ENCODE measurements at regions not wholly inside any gene's neighbourhood (a gene's known extent, or its start where the extent isn't known, plus 50 kb on each side); places are given as distances from the start of the nearest gene placed in this dataset.
A peak's percentile ranks its signal among the peaks of the same experiment; 100 is the strongest.

DNA sequence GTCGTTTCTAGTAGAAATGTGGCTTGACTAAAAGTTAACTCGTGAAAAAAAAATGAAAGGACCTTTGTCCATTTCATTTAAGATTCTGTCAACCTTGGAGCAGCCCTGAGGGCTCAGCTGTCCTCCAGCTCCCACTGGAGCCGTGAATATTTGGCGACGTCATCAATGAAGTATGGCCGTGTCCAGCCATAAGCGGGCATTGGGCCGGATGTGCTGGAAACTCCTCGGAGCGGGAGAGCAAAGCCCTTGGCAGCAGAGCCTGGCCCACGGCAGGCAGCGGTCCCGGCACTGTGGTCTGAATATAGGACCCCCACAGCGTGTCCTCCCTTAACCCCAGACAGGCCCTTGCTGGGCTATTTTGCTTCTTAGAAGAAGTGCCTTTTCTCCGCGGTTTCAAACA is 50.0 kb downstream of the JAKMIP3 start:
- no peak overlapping the region for H3K27ac Mint-ChIP-seq
- ATAC-seq (no peak), DNase-seq (ENCODE audit: low spot score) (no peak)
- H3K36me3 Mint-ChIP-seq = no peaks in the 10 kb centered on the region
- H3K9me3 Mint-ChIP-seq = no peaks in the 10 kb centered on the region
- H3K27me3 Mint-ChIP-seq = peaks cover 5 to 8% of the 10 kb centered on the region in 2 donors
- H3K4me3 Mint-ChIP-seq = no peak overlapping the region
- H3K4me1 Mint-ChIP-seq (ENCODE audit: low read depth in 2 of 2) = no peaks in the 10 kb centered on the region

DNA sequence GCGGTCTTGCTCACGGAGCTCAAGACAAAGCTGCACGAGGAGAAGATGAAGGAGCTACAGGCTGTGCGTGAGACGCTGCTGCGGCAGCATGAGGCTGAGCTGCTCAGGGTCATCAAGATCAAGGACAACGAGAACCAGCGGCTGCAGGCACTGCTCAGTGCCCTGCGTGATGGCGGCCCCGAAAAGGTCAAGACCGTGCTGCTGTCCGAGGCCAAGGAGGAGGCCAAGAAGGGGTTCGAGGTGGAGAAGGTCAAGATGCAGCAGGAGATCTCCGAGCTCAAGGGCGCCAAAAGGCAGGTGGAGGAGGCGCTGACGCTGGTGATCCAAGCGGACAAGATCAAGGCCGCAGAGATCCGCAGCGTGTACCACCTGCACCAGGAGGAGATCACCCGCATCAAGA is 51.4 kb downstream of the JAKMIP3 start:
- H3K27ac Mint-ChIP-seq = no peak overlapping the region
- H3K36me3 Mint-ChIP-seq = no peaks in the 10 kb centered on the region
- ATAC-seq (no peak), DNase-seq (ENCODE audit: low spot score) (peak; percentile 53)
- H3K4me3 Mint-ChIP-seq = no peak overlapping the region
- H3K4me1 Mint-ChIP-seq (ENCODE audit: low read depth in 2 of 2) = no peaks in the 10 kb centered on the region
- H3K9me3 Mint-ChIP-seq = no peaks in the 10 kb centered on the region
- peaks cover 5 to 8% of the 10 kb centered on the region in 2 donors for H3K27me3 Mint-ChIP-seq

DNA sequence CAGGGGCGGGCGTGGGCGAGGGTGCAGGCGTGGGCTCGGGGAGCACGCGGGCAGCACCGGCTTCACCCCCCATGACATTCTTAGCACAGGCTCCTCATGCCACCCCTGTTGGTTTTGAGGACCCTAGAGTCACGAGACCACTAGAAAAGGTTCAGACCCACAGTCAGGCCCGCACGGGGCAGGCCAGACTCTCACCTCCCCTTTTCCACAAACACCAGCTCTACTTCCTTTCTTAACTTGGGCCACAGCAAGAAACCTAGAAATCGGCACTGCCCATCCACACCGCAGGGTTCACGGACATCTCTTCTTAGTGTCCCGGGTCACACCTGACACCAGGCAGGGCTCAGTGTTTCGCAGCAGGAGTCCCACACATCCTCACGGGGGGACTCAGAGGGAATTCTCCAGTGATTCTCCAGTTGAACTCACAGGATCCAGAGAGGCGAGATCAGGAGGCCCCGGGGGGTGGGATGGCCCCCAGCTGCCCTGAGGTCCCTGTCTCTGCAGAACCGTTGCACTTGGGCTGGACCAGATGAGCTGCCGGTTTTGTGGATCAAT is 52.0 kb downstream of the JAKMIP3 start:
- Mint-ChIP-seq H3K9me3 (no peaks in the 10 kb centered on the region), H3K4me1 (ENCODE audit: low read depth in 2 of 2) (no peaks in the 10 kb centered on the region), H3K4me3 (no peak overlapping the region), H3K27ac (no peak overlapping the region), H3K27me3 (peaks cover 4 to 8% of the 10 kb centered on the region in 2 donors), H3K36me3 (no peaks in the 10 kb centered on the region)
- DNase-seq (ENCODE audit: low spot score) (peak; percentile 42), ATAC-seq (no peak)

DNA sequence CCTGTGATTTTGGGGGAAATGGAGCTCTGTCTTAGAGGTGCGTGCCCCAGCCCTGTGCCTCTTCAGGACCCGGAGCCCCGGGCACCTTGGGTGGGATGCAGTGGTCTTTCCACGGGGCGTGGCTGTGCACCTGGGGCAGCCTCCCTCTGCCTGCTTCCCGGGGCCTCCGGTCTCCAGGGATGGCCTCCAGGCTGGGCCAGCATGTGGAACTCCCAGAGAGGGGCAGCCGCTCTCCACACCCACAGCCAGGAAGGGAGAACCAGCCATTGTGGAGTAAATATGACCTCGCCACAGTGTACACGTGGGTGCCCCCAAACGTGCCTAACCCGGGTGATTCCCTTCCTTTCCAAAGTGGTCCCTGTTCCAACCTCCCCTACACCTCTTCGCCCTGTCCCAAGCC is 52.6 kb downstream of the JAKMIP3 start:
- Mint-ChIP-seq H3K27me3 (peaks cover 2 to 8% of the 10 kb centered on the region in 2 donors), H3K27ac (no peak overlapping the region), H3K4me1 (ENCODE audit: low read depth in 2 of 2) (no peaks in the 10 kb centered on the region), H3K4me3 (no peak overlapping the region), H3K9me3 (no peaks in the 10 kb centered on the region), H3K36me3 (no peaks in the 10 kb centered on the region)
- peak in 1 of 2 donors; percentile 44 for ATAC-seq
- peak; percentile 39 for DNase-seq (ENCODE audit: low spot score)

DNA sequence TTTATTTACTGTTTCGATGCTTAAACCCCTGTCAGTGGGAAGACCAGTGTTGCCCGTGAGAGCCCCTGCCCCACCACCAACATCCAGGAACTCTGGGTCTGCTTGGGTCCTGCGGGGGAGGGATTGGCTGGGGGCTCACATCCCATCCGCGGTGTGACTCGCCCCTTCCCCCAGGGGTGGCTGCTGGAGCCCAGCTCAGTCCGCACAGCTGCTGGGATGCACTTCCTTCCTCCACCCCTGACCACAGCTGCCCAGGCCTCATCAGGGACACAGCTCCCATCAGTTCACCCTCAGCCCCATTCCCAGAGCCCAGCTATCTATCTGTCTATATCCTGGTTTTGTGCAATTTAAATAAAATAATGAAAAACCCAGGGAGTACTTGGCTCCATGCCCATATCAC is 54.5 kb downstream of the JAKMIP3 start:
- ATAC-seq (no peak), DNase-seq (ENCODE audit: low spot score) (peak; percentile 52)
- H3K27me3 Mint-ChIP-seq = peaks cover 2 to 8% of the 10 kb centered on the region in 2 donors
- H3K9me3 Mint-ChIP-seq = no peaks in the 10 kb centered on the region
- H3K27ac Mint-ChIP-seq = no peak overlapping the region
- no peaks in the 10 kb centered on the region for H3K36me3 Mint-ChIP-seq
- no peak overlapping the region for H3K4me3 Mint-ChIP-seq
- H3K4me1 Mint-ChIP-seq (ENCODE audit: low read depth in 2 of 2) = no peaks in the 10 kb centered on the region

DNA sequence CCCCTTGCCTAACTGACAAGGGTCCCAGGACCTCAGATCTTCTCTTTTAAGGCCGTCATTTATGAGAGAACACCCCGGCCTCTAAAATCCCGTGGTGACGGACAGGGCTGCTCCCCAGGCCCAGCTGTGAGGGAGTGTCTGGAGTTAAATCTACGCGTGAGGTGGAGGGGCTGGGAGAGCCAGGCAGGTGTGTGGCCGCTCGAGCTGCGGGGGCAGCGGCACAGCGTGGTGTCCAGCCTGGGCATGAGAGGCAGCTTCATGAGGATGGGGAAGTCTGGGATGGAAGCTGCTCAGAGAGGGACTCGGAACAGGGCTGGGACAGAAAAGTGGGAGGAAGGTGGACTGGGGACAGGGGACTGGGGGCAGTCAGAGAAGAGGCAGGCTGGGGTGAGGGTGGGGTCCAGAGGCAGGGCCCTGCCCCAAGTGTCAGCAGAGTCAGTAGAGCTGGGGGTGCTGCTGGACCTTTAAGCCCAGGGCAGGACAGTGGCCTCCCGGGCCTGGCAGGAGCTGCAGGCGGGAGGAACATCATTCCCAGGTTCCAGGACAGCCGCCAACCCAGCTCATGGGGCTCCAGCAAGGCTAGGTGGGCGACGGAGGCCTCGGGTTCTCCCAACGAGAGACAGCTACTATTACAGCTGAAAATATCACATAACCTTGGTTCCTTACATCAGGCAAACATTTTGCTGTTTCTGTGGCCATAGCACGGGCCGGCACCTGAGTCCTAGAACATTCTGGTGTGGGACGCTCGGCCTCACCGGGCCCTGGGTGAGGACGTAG is 55.2 kb downstream of the JAKMIP3 start:
- DNase-seq (ENCODE audit: low spot score) (peak; percentile 46), ATAC-seq (no peak)
- Mint-ChIP-seq H3K4me1 (ENCODE audit: low read depth in 2 of 2) (no peaks in the 10 kb centered on the region), H3K9me3 (no peaks in the 10 kb centered on the region), H3K27ac (no peak overlapping the region), H3K27me3 (peaks cover 2 to 8% of the 10 kb centered on the region in 2 donors), H3K36me3 (no peaks in the 10 kb centered on the region), H3K4me3 (no peak overlapping the region)

DNA sequence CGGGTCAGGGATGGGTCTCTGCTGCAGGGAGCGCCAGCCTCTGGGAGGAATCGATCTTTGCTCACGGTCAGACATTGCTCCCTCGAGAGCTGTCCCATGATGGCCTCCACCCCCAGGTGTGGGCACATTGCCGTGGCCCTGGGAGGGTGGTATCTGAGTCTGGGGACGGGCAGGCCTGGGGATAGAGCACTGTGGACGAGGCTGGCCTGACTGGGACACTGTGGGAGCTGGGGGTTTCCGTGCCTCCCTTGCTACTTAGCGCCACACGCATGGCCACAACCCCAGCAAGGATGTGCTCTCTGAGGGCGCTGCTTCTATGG is 55.7 kb downstream of the JAKMIP3 start:
- H3K27ac Mint-ChIP-seq = no peak overlapping the region
- ATAC-seq (no peak), DNase-seq (ENCODE audit: low spot score) (peak; percentile 42)
- no peaks in the 10 kb centered on the region for H3K9me3 Mint-ChIP-seq
- no peak overlapping the region for H3K4me3 Mint-ChIP-seq
- no peaks in the 10 kb centered on the region for H3K4me1 Mint-ChIP-seq (ENCODE audit: low read depth in 2 of 2)
- peaks cover 2 to 8% of the 10 kb centered on the region in 2 donors for H3K27me3 Mint-ChIP-seq
- no peaks in the 10 kb centered on the region for H3K36me3 Mint-ChIP-seq

DNA sequence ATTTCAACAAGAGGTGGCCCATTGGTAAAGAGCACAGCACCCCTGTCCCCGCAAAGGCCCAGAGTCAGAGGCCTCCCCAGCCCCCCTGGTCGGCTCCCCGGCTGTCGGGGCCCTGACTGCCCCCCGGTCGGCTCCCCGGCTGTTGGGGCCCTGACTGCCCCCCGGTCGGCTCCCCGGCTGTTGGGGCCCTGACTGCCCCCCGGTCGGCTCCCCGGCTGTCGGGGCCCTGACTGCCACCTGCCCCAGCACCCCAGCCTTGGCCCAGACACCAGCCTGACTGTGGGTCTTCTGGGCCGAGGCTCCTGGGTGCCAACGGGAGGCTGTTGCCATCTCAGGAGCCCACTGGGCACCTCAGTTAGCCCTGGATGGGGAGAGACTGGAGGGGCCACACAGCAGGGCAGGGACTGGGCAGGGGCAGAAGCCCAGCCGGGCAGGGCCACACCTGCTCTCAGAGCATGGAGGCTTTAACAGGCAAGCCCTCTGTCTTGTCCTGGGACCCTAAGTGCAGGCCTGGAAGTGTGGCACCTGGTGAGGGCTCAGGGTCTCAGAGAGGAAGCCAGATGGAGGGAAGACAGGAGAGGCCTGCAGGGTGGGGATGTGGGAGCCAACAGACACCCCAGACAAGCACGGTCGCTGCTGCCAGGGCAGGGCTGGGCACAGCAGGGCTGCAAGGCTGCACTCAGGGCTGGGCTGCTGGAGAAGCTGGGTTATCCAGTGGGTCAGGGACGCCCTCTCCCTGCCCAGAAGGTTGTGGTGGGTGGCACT is 56.5 kb downstream of the JAKMIP3 start:
- H3K4me1 Mint-ChIP-seq (ENCODE audit: low read depth in 2 of 2) = no peaks in the 10 kb centered on the region
- H3K27me3 Mint-ChIP-seq = peaks cover 2 to 8% of the 10 kb centered on the region in 2 donors
- ATAC-seq (no peak), DNase-seq (ENCODE audit: low spot score) (peak; percentile 57)
- no peak overlapping the region for H3K4me3 Mint-ChIP-seq
- H3K36me3 Mint-ChIP-seq = no peaks in the 10 kb centered on the region
- H3K27ac Mint-ChIP-seq = no peak overlapping the region
- no peaks in the 10 kb centered on the region for H3K9me3 Mint-ChIP-seq

DNA sequence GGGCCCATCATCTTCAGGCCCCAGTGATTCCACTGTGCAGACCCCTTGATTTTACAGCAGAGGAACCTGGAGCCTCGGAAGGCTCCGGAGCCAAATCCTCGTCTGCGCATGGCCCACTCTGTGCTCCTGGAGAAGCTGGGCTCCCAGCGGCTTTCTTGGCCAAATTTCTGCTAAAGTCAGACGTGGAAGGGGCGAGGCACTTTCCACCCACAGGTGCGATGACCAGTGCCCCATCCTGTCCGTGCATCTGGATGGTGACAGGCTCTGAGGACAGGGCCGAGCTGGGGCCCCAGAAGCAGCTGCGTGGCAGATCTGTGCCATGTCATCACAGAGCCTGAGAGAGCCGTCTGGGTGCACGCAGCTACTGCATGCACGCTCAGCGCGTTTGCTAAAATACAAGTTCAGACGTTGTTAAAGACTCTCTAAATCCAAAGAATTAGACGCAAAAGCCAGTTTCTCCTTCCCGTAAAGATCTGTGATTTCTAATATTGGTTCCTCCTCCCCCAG is 57.2 kb downstream of the JAKMIP3 start:
- Mint-ChIP-seq H3K4me1 (ENCODE audit: low read depth in 2 of 2) (no peaks in the 10 kb centered on the region), H3K9me3 (no peaks in the 10 kb centered on the region), H3K4me3 (no peak overlapping the region), H3K27me3 (peaks cover 5 to 15% of the 10 kb centered on the region in 2 donors), H3K36me3 (no peaks in the 10 kb centered on the region), H3K27ac (no peak overlapping the region)
- ATAC-seq (no peak), DNase-seq (ENCODE audit: low spot score) (peak; percentile 51)

DNA sequence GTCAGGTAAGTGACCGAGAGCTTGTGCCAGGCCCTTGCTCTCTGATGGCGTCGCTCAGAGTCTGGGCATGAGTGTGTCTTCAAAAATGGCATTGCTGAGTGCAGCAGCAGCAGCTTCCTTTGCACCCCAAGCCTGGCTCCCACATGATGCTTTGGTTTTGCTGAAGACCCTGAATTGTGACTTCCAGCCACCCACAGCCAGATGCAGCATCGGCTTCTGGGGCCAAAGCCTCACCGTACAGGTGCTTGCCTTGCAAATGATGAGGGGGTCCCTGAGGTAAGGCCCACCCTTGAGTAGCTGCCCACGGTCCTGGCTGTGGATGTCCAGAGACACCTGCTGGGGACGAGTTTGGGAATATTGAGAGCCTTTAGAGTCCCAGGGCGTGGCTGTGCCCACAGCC is 57.9 kb downstream of the JAKMIP3 start:
- Mint-ChIP-seq H3K27me3 (peaks cover 9 to 21% of the 10 kb centered on the region in 2 donors), H3K4me1 (ENCODE audit: low read depth in 2 of 2) (no peaks in the 10 kb centered on the region), H3K4me3 (no peak overlapping the region), H3K36me3 (no peaks in the 10 kb centered on the region), H3K27ac (no peak overlapping the region), H3K9me3 (no peaks in the 10 kb centered on the region)
- DNase-seq (ENCODE audit: low spot score) (peak; percentile 5), ATAC-seq (no peak)

DNA sequence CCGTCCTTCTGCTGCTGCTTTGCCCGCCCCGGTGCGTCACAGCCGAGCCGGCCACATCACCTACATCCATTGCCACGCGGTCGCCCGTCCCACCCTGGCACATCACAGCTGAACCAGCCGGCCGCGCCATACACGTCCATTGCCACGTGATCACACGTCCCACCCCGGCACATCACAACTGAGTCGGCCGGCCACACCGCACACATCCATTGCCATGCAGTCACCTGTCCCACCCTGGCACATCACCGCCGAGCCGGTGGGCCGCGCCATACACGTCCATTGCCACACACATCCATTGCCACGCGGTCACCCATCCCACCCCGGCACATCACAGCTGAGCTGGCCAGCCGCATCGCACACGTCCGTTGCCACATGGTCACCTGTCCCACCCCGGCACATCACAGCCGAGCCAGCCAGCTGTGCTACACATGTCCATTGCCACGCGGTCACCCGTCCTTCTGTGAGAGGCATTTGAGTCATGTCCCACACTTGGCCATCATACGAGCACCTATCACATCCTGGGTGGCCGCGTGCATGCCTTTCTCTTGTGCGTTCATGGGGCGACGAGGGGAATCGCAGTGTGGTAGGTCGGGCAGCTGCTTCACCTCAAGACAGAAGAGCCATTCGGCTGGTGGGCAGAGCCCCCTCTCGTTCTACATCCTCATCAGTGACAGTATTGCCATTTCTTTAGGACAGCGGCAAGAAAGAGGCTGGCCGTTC is 58.6 kb downstream of the JAKMIP3 start:
- no peak overlapping the region for H3K27ac Mint-ChIP-seq
- ATAC-seq (peak in 1 of 2 donors; percentile 11), DNase-seq (ENCODE audit: low spot score) (peak; percentile 57)
- H3K4me1 Mint-ChIP-seq (ENCODE audit: low read depth in 2 of 2) = no peaks in the 10 kb centered on the region
- H3K27me3 Mint-ChIP-seq = peaks cover 12 to 22% of the 10 kb centered on the region in 2 donors
- no peaks in the 10 kb centered on the region for H3K36me3 Mint-ChIP-seq
- no peak overlapping the region for H3K4me3 Mint-ChIP-seq
- no peaks in the 10 kb centered on the region for H3K9me3 Mint-ChIP-seq

DNA sequence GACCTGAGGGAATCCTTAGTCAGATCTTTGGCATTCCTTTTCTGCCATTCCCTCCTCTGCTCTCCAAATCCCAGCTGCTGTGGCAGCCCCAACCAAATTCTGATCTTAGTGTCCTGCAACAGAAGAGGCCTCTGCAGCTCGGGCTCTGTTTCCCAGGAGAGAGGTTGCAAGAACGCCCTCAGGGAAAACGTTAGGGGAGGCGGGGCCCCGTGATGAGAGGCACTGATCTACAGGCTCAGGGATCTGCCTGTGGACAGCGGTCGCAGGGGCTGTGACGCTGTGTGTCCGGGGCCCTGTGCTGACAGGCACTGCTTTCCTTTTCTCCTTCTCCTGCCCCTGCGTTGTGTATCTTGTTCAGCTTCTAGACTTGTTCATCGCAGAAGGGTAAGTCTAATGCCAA is 57.3 kb upstream of the DPYSL4 start:
- Mint-ChIP-seq H3K27ac (no peak overlapping the region), H3K27me3 (peaks cover 25 to 29% of the 10 kb centered on the region in 2 donors), H3K4me1 (ENCODE audit: low read depth in 2 of 2) (no peaks in the 10 kb centered on the region), H3K4me3 (no peak overlapping the region), H3K36me3 (no peaks in the 10 kb centered on the region), H3K9me3 (no peaks in the 10 kb centered on the region)
- DNase-seq (ENCODE audit: low spot score) (no peak), ATAC-seq (no peak)

DNA sequence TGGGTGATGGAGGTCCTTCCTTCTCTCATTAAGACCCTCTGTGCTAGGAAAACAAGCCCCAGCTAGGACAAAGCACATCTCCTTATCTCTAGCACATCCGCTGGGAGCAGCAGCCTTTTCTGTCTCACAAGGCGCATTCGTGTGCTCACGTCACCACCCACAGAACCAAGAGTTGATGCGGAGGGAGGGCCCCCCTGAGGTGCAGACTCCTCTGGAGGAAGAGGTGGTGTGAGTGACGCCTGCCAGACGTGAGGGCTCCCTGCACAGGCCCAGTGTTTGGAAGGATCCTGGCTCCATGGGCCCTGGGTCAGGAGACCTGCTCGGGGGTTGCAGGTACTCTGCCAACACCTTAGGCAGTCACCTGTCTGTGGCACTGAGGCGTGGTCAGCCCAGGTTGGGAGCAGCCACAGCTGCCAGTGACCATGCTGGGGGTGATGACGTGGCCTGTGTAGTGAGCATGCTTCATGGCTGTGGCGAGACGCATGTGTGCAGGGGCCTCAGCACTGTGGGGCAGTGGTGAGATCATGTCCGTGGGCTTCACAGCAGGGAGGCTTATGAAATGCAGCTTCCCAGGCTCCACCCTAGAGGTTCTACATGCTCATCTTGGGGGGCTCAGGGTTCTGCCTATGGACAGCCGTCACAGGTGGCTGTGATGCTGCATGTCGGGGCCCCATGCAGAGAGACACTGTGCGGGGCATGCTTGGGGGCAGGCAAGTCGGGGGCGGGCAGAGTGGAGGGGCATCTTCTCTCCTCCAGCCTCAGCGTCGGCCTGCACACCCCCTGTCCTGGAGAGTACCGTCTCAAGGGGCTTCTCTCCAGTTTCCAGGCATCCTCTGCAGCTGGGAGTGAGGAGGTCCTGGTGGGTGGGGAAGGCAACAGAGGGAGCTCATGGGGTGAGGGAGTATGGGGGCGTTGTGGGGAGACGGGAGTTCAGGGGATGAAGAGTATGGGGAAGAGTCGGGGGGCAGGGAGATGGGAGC is 56.2 kb upstream of the DPYSL4 start:
- Mint-ChIP-seq H3K27me3 (peaks cover 25 to 29% of the 10 kb centered on the region in 2 donors), H3K27ac (no peak overlapping the region), H3K4me3 (no peak overlapping the region), H3K36me3 (no peaks in the 10 kb centered on the region), H3K9me3 (no peaks in the 10 kb centered on the region), H3K4me1 (ENCODE audit: low read depth in 2 of 2) (no peaks in the 10 kb centered on the region)
- ATAC-seq (peak in 1 of 2 donors; percentile 31), DNase-seq (ENCODE audit: low spot score) (no peak)
